HepG2 (cell line): ENCODE measurements at regions not wholly inside any gene's neighbourhood (a gene's known extent, or its start where the extent isn't known, plus 50 kb on each side); places are given as distances from the start of the nearest gene placed in this dataset.
"Not testable (repeated sequence)": the region's sequence is repeated elsewhere in the genome, so short reads cannot be mapped to it uniquely, and the experiment has no call there.

ENCODE experiments used
- ATAC-seq: fragments of 200-7000 bp; cut with Tn5 transposase; 3 replicates; pipeline ENCODE4 v1.9.1; 2020; ENCODE audit warnings: mild to moderate bottlenecking, moderate library complexity
- BruUV-seq: library from RNA; stranded (reverse); fragments of 400-500 nt; replicated peaks from 2 replicates; lab custom pipeline; 2021; lab: Mats Ljungman, UMichigan
- CTCF ChIA-PET: fragments of 300-600 bp; formaldehyde crosslinking; extraction: SDS; loops from one replicate; lab custom pipeline; 2021; ENCODE audit warnings: low total read pairs, inconsistent platforms, low intra/inter-chr PET ratio; lab: Yijun Ruan, JAX
- POLR2A ChIA-PET: fragments of 350-600 bp; sonication (Branson Sonifier 250); formaldehyde crosslinking; loops from one replicate; lab custom pipeline; 2020; ENCODE audit warnings: antibody characterized with exemption, inconsistent platforms; lab: Yijun Ruan, JAX
- DNase-seq: peaks from one replicate; pipeline ENCODE4 v3.0.0-alpha.2; 2015; ENCODE audit warnings: low spot score
- FAIRE-seq: peaks from 3 replicates; lab custom pipeline; 2011; peaks lifted over from hg19 to GRCh38; lab: Jason Lieb, UNC
- H2AFZ ChIP-seq: one replicate; pipeline ENCODE4 v1.6.1; 2011; ENCODE audit warnings: low read length, inconsistent platforms
- H3K27ac ChIP-seq: fragments of 300-600 bp; 3 replicates; pipeline ENCODE4 v1.8.0; 2011; ENCODE audit warnings: mixed run types, mild to moderate bottlenecking, mixed read lengths, low read length, inconsistent platforms; ENCODE audit not compliant: insufficient read depth; ENCODE audit errors: extremely low read length
- H3K27me3 ChIP-seq, 2 experiments: fragments of 200-600 bp in 1 of 2; 2 replicates in 1 of 2; 3 replicates in 1 of 2; pipeline versions ENCODE4 v1.6.0 to v1.8.0; 2011; ENCODE audit warnings: low read length in 2 of 2, mild to moderate bottlenecking in 2 of 2, moderate library complexity in 2 of 2, inconsistent platforms in 1 of 2; ENCODE audit not compliant: insufficient read depth in 2 of 2, control insufficient read depth in 1 of 2
- H3K36me3 ChIP-seq, 2 experiments: fragments of 200-600 bp in 1 of 2; replicated peaks in 1 of 2; 2 replicates in 1 of 2; 3 replicates in 1 of 2; pipeline versions ENCODE4 v1.5.1 to v1.8.0; 2011; ENCODE audit warnings: low read length in 2 of 2, inconsistent platforms in 1 of 2; ENCODE audit not compliant: insufficient read depth in 2 of 2, control insufficient read depth in 1 of 2
- H3K4me1 ChIP-seq: 2 replicates; pipeline ENCODE4 v1.5.1; 2012; ENCODE audit warnings: low read length, inconsistent platforms; ENCODE audit not compliant: insufficient read depth
- H3K4me2 ChIP-seq: 2 replicates; pipeline ENCODE4 v1.6.0; 2011; ENCODE audit warnings: low read depth, low read length, inconsistent platforms
- H3K4me3 ChIP-seq, 3 experiments: fragments of 200-600 bp in 1 of 3; sonication (generic), shearing (Covaris generic) in 1 of 3; replicated peaks in 1 of 3; 2 replicates each; pipeline ENCODE4 v1.5.1; 2011 to 2016; ENCODE audit warnings: low read length in 3 of 3, inconsistent platforms in 2 of 3, low read depth in 2 of 3, mild to moderate bottlenecking in 2 of 3, control low read depth in 1 of 3, mixed read lengths in 1 of 3; ENCODE audit not compliant: insufficient read depth in 1 of 3
- H3K79me2 ChIP-seq: one replicate; pipeline ENCODE4 v1.6.1; 2011; ENCODE audit warnings: low read length, inconsistent platforms; ENCODE audit not compliant: insufficient read depth
- H3K9ac ChIP-seq: 2 replicates; pipeline ENCODE4 v1.6.0; 2011; ENCODE audit warnings: mild to moderate bottlenecking, low read depth, low read length, inconsistent platforms; ENCODE audit not compliant: insufficient read depth
- H3K9me3 ChIP-seq: 2 replicates; pipeline ENCODE4 v1.5.1; 2012; ENCODE audit warnings: mild to moderate bottlenecking, low read length
- H4K20me1 ChIP-seq: 2 replicates; pipeline ENCODE4 v1.6.0; 2011; ENCODE audit warnings: inconsistent platforms, mild to moderate bottlenecking, low read length, moderate library complexity; ENCODE audit not compliant: insufficient read depth
- HNF4G ChIP-seq, 2 experiments: sonication (generic) in 1 of 2; formaldehyde crosslinking in 1 of 2; IDR thresholded peaks; 2 replicates each; pipeline versions ENCODE4 v1.4.0 to v1.6.1; 2011 to 2020; ENCODE audit warnings: borderline replicate concordance in 2 of 2, low read depth in 2 of 2, mild to moderate bottlenecking in 2 of 2, low read length in 1 of 2, missing genetic modification reagents in 1 of 2, moderate library complexity in 1 of 2
- NFIC ChIP-seq: IDR thresholded peaks from 2 replicates; pipeline ENCODE4 v1.6.1; 2012; ENCODE audit warnings: mild to moderate bottlenecking, low read length, inconsistent platforms
- THYN1 ChIP-seq: sonication (generic); formaldehyde crosslinking; IDR thresholded peaks from 2 replicates; pipeline ENCODE4 v1.8.1; 2023; ENCODE audit warnings: low read depth, mild to moderate bottlenecking, moderate library complexity, missing genetic modification reagents, borderline replicate concordance
- YY1 ChIP-seq: IDR thresholded peaks from 2 replicates; pipeline ENCODE4 v1.6.1; 2011; ENCODE audit warnings: low read length, low read depth, moderate library complexity, mild to moderate bottlenecking; ENCODE audit not compliant: insufficient read depth, insufficient replicate concordance
- ZBTB20 ChIP-seq: sonication (generic); formaldehyde crosslinking; IDR thresholded peaks from 2 replicates; pipeline ENCODE4 v1.8.1; 2023; ENCODE audit warnings: missing genetic modification reagents, low read depth, mild to moderate bottlenecking, borderline replicate concordance
- ZMYM2 ChIP-seq: sonication (generic); formaldehyde crosslinking; IDR thresholded peaks from 2 replicates; pipeline ENCODE4 v1.8.0; 2022; ENCODE audit warnings: mild to moderate bottlenecking, missing genetic modification reagents
- ZNF124 ChIP-seq: sonication (generic); formaldehyde crosslinking; IDR thresholded peaks from 2 replicates; pipeline ENCODE4 v1.4.0; 2020; ENCODE audit warnings: missing genetic modification reagents
- ZNF264 ChIP-seq: sonication (generic); formaldehyde crosslinking; IDR thresholded peaks from 2 replicates; pipeline ENCODE4 v1.4.0; 2020; ENCODE audit warnings: missing genetic modification reagents
- ZNF501 ChIP-seq: sonication (generic); formaldehyde crosslinking; IDR thresholded peaks from 2 replicates; pipeline ENCODE4 v1.5.1; 2020; ENCODE audit warnings: mild to moderate bottlenecking, moderate library complexity, missing genetic modification reagents
- ZNF629 ChIP-seq: sonication (generic); formaldehyde crosslinking; conservative IDR thresholded peaks from 2 replicates; pipeline ENCODE4 v1.5.0; 2020; ENCODE audit warnings: missing genetic modification reagents
- WGBS: methylation state at CpG from one replicate; pipeline ENCODE4 v1.1.6; 2017; ENCODE audit warnings: low lambda C conversion rate; 5-methylcytosine and 5-hydroxymethylcytosine counted together
- in situ Hi-C: cut with HindIII; loops from 2 replicates; pipeline ENCODE4 v1.10.0; 2017; ENCODE audit warnings: low pct_unique_long_range_greater_than_20kb; ENCODE audit not compliant: extremely low pct_ligation_motif_present
- intact Hi-C: fragments of 100-400 bp; cut with micrococcal nuclease; formaldehyde crosslinking; loops from one replicate; pipeline ENCODE4 v1.10.0; 2022; ENCODE audit not compliant: unreplicated experiment

- TF ChIP-seq YY1 (no peak), ZBTB20 (CRISPR knock-in tag) (no peak), NFIC (no peak), ZMYM2 (CRISPR knock-in tag) (no peak), HNF4G (IDR thresholded peaks at IDR 0.05; ENCODE audit: borderline replicate concordance, low read depth, low read length) (no peak), HNF4G (CRISPR knock-in tag; IDR thresholded peaks at IDR 0.05; ENCODE audit: borderline replicate concordance, low read depth) (no peak)
Measured at GRCh38 chr7:55309040-55309991, 55.8 kb upstream of the LANCL2 start (continued).

- Histone ChIP-seq H4K20me1 (no peaks in the 10 kb centered on the region), H3K27ac (no peak overlapping the region), H3K79me2 (no peaks in the 10 kb centered on the region), H3K9ac (no peak overlapping the region), H2AFZ (no peak overlapping the region), H3K4me3 (no peak overlapping the region), H3K4me1 (no peaks in the 10 kb centered on the region), H3K36me3 (no peaks in the 10 kb centered on the region), H3K4me2 (no peak overlapping the region), H3K27me3 (peaks cover 0 to 31% of the 10 kb centered on the region in 2 experiments; a peak in 2 of 5 replicates), H3K9me3 (no peaks in the 10 kb centered on the region)
- POLR2A ChIA-PET, result no interaction called here
- 15% methylated on average over 8 of the region's 8 CpGs for WGBS
- ATAC-seq (no peak), FAIRE-seq (no peak), DNase-seq (no peak)
- intact Hi-C loops (no loop called here), in situ Hi-C loops (no loop called here)
- no peak for TF ChIP-seq THYN1 (CRISPR knock-in tag)
- TF ChIP-seq ZNF501 (CRISPR knock-in tag), result no peak
- TF ChIP-seq ZNF264 (CRISPR knock-in tag), result no peak
- TF ChIP-seq ZNF629, result no peak
- TF ChIP-seq ZNF124 (CRISPR knock-in tag), result no peak
- CTCF ChIA-PET, result no interaction called here
- BruUV-seq, result no TSS peak
Measured at GRCh38 chr7:55310287-55311025, 54.7 kb upstream of the LANCL2 start.

- WGBS, result 39% methylated on average over 7 of the region's 27 CpGs
- H3K36me3 ChIP-seq, H4K20me1 ChIP-seq, CTCF ChIA-PET, POLR2A ChIA-PET, BruUV-seq, DNase-seq, H3K4me3 ChIP-seq, H3K9me3 ChIP-seq, H3K27ac ChIP-seq, H2AFZ ChIP-seq, H3K4me2 ChIP-seq, H3K4me1 ChIP-seq, in situ Hi-C loops, intact Hi-C loops, ATAC-seq, H3K79me2 ChIP-seq, FAIRE-seq, H3K9ac ChIP-seq: not testable (repeated sequence)
- H3K27me3 ChIP-seq, result peaks cover 0 to 31% of the 10 kb centered on the region in 2 experiments; a peak in 2 of 5 replicates
Measured at GRCh38 chr7:55311892-55312291, 53.2 kb upstream of the LANCL2 start.
